ENCODE measurements at regions not wholly inside any gene's neighbourhood (a gene's known extent, or its start where the extent isn't known, plus 50 kb on each side); places are given as distances from the start of the nearest gene placed in this dataset.

- Histone ChIP-seq H4K20me1 (ENCODE audit: control insufficient read depth, extremely low read depth, insufficient read depth, low read length) (no peaks in the 10 kb centered on the region), H3K4me2 (ENCODE audit: control insufficient read depth, extremely low read depth, insufficient read depth, low read depth, low read length) (no peak overlapping the region), H3K27ac (ENCODE audit: control insufficient read depth, insufficient read depth, low read length) (no peak overlapping the region), H2AFZ (ENCODE audit: control insufficient read depth, low read length) (no peak overlapping the region), H3K27me3 (ENCODE audit: control insufficient read depth, extremely low read depth, insufficient read depth, low read length) (no peaks in the 10 kb centered on the region), H3K4me1 (ENCODE audit: control insufficient read depth, extremely low read depth, insufficient read depth, low read length) (no peaks in the 10 kb centered on the region), H3K9me1 (ENCODE audit: control insufficient read depth, extremely low read depth, insufficient read depth, low read length) (no peaks in the 10 kb centered on the region), H3K9ac (ENCODE audit: control insufficient read depth, extremely low read depth, insufficient read depth, low read length) (no peak overlapping the region), H3K9me3 (ENCODE audit: control insufficient read depth, low read depth, low read length) (peaks cover 2% of the 10 kb centered on the region), H3K36me3 (ENCODE audit: control insufficient read depth in 2 of 2, extremely low read depth in 1 of 2, insufficient read depth in 2 of 2, low read length in 2 of 2) (no peaks in the 10 kb centered on the region), H3K4me3 (ENCODE audit: control insufficient read depth in 2 of 3, extremely low read depth in 1 of 3, insufficient read depth in 2 of 3, low read depth in 1 of 3, low read length in 3 of 3) (no peak overlapping the region), H3K79me2 (ENCODE audit: control insufficient read depth, insufficient read depth, low read length) (no peaks in the 10 kb centered on the region)
- FAIRE-seq: no peak
- TF ChIP-seq, protein P1, sequence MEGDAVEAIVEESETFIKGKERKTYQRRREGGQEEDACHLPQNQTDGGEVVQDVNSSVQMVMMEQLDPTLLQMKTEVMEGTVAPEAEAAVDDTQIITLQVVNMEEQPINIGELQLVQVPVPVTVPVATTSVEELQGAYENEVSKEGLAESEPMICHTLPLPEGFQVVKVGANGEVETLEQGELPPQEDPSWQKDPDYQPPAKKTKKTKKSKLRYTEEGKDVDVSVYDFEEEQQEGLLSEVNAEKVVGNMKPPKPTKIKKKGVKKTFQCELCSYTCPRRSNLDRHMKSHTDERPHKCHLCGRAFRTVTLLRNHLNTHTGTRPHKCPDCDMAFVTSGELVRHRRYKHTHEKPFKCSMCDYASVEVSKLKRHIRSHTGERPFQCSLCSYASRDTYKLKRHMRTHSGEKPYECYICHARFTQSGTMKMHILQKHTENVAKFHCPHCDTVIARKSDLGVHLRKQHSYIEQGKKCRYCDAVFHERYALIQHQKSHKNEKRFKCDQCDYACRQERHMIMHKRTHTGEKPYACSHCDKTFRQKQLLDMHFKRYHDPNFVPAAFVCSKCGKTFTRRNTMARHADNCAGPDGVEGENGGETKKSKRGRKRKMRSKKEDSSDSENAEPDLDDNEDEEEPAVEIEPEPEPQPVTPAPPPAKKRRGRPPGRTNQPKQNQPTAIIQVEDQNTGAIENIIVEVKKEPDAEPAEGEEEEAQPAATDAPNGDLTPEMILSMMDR (optimal IDR thresholded peaks at IDR 0.05 in 1 of 3, IDR thresholded peaks at IDR 0.05 in 1 of 3, conservative IDR thresholded peaks at IDR 0.05 in 1 of 3; ENCODE audit: extremely low read depth in 1 of 3, insufficient read depth in 2 of 3, low read length in 3 of 3): no peak
- TF ChIP-seq EZH2 (IDR thresholded peaks at IDR 0.05; ENCODE audit: low read length): no peak
- DNase-seq (ENCODE audit: low read depth, low spot score): no peak
- dilution Hi-C loops (cut with MboI; ENCODE audit: extremely low pct_ligation_motif_present, low sequenced_read_pairs): no loop called here
These were observed 324.6 kb upstream of the PDGFD start for GRCh38 chr11:104488561-104488960.

DNA sequence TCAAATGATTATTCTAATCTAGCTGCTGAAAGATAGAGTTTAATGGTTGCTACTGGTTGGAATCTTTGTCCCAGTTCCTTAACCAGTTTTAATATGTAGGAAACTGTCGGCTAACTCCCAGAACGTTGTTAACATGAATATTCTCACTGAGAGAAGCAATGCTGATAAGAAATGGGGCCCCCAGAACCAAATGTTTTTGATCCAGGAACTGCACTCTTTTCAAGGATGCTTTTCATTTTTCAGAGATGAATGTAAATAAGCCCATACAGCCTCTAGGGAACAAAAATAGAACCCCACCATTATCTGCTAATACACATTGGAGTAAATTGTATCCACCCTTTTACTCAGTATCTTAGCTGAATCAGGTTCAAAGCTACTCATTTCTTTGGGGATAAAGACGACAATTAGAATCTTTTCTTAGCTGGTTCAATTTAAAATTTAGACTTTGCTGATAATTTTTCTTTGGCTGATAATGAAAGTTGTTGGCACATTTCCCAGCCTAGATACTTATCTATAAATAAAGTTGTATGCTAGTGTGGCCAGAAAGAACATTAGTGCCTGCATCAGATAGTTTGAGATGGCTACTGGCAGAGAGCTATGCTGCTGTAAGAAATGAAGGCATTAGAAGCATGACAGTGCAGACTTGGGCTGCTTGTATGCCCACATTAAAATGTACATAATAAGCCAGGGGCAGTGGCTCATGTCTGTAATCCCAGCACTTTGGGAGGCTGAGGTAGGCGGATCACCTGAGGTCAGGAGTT, 323.3 kb upstream of the PDGFD start:
- Histone ChIP-seq H3K9ac (ENCODE audit: control insufficient read depth, extremely low read depth, insufficient read depth, low read length) (no peak overlapping the region), H2AFZ (ENCODE audit: control insufficient read depth, low read length) (peak overlapping the region; percentile 68), H3K27ac (ENCODE audit: control insufficient read depth, insufficient read depth, low read length) (no peak overlapping the region), H3K4me3 (ENCODE audit: control insufficient read depth in 2 of 3, extremely low read depth in 1 of 3, insufficient read depth in 2 of 3, low read depth in 1 of 3, low read length in 3 of 3) (no peak overlapping the region), H3K4me1 (ENCODE audit: control insufficient read depth, extremely low read depth, insufficient read depth, low read length) (no peaks in the 10 kb centered on the region), H3K36me3 (ENCODE audit: control insufficient read depth in 2 of 2, extremely low read depth in 1 of 2, insufficient read depth in 2 of 2, low read length in 2 of 2) (no peaks in the 10 kb centered on the region), H3K27me3 (ENCODE audit: control insufficient read depth, extremely low read depth, insufficient read depth, low read length) (no peaks in the 10 kb centered on the region), H3K4me2 (ENCODE audit: control insufficient read depth, extremely low read depth, insufficient read depth, low read depth, low read length) (peak overlapping the region; percentile 3), H3K9me1 (ENCODE audit: control insufficient read depth, extremely low read depth, insufficient read depth, low read length) (no peaks in the 10 kb centered on the region), H4K20me1 (ENCODE audit: control insufficient read depth, extremely low read depth, insufficient read depth, low read length) (no peaks in the 10 kb centered on the region), H3K9me3 (ENCODE audit: control insufficient read depth, low read depth, low read length) (peaks cover 2% of the 10 kb centered on the region), H3K79me2 (ENCODE audit: control insufficient read depth, insufficient read depth, low read length) (no peaks in the 10 kb centered on the region)
- no peak for DNase-seq (ENCODE audit: low read depth, low spot score)
- no peak for FAIRE-seq
- dilution Hi-C loops (cut with MboI; ENCODE audit: extremely low pct_ligation_motif_present, low sequenced_read_pairs): no loop called here
- no peak for TF ChIP-seq EZH2 (IDR thresholded peaks at IDR 0.05; ENCODE audit: low read length)
- TF ChIP-seq, protein P1 (optimal IDR thresholded peaks at IDR 0.05 in 1 of 3, IDR thresholded peaks at IDR 0.05 in 1 of 3, conservative IDR thresholded peaks at IDR 0.05 in 1 of 3; ENCODE audit: extremely low read depth in 1 of 3, insufficient read depth in 2 of 3, low read length in 3 of 3): no peak
